ENCODE measurements at regions not wholly inside any gene's neighbourhood (a gene's known extent, or its start where the extent isn't known, plus 50 kb on each side); places are given as distances from the start of the nearest gene placed in this dataset.
A peak's percentile ranks its signal among the peaks of the same experiment; 100 is the strongest.
"Not testable (repeated sequence)": the region's sequence is repeated elsewhere in the genome, so short reads cannot be mapped to it uniquely, and the experiment has no call there.

DNA sequence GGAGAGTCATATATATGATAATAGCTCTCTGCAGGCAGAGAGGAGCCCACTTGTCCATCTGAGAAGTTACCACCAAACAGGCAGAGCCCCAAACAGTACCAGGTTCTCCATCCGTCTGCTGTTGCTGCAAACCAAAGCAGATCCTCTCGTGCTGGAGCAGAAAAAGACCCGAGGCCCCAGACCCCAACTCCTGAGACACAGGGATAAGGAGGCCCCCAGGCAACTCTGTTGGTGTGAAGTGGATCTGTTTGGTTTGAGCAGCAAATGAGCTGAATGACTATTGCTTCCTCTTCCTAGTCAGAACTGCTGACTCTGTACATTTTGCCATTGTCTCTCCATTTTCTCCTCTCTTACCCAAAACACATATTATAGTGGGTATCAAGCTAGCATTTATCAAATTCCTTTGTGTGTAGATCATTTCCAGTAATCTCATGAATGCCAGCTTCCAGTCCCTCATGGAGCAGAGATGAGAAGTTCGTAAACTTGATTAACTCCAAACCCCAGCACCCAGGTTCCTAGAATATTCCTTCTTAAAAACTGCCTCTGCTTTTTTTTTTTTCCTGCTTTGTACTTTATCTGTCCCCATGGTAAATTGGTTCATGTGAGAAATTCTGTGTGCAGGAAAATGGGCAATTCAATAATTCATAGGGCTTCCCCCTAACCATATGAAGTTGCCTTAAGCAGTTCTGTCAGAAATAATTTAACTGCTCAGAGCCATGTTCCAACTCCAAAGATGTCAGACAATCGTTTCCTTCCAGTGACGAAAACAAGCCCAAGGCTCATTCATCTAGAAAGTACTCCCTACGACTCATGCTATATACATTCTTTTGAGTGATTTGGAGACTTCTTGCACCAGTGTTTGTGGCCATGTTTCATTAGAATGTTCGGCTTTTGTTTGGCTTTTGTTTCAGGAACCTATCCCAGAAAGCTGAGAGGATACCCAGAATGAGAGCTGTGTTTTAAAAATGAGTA, 98.6 kb upstream of the ATXN3L start:
- no peak for DNase-seq
- Histone ChIP-seq H3K4me1 (no peaks in the 10 kb centered on the region), H3K36me3 (no peaks in the 10 kb centered on the region), H3K9me3 (no peaks in the 10 kb centered on the region), H3K27ac (no peak overlapping the region), H3K4me3 (replicated peaks in 1 of 3) (no peak overlapping the region), H3K27me3 (no peaks in the 10 kb centered on the region)
- TF ChIP-seq POLR2A (IDR thresholded peaks at IDR 0.05) = no peak
- intact Hi-C loops (cut with DNase I) = no loop called here
- 75 to 90% methylated on average over 6 to 7 of the region's 8 CpGs for WGBS, 2 donors

DNA sequence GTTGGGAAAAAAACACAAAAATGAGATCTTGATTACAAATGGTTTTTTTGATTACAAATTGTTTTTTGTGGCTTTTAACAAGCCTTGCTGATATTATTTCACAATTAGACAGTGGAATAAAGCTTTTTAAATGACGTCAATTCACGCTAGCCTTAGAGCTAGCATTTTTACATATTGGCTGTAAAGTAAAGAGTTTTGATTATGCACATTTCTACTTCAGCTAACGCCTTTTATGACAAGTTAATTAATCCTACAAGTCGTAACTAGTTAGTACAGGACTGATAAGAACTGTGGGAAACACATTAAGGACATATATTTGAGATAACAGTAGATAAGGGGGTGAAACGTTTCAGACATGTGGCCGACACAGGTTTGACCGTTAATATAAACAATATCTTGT, 95.7 kb upstream of the ATXN3L start:
- H3K27me3 ChIP-seq = no peaks in the 10 kb centered on the region
- no peaks in the 10 kb centered on the region for H3K36me3 ChIP-seq
- no peak overlapping the region for H3K27ac ChIP-seq
- intact Hi-C loops (cut with DNase I) = no loop called here
- TF ChIP-seq, protein P1, sequence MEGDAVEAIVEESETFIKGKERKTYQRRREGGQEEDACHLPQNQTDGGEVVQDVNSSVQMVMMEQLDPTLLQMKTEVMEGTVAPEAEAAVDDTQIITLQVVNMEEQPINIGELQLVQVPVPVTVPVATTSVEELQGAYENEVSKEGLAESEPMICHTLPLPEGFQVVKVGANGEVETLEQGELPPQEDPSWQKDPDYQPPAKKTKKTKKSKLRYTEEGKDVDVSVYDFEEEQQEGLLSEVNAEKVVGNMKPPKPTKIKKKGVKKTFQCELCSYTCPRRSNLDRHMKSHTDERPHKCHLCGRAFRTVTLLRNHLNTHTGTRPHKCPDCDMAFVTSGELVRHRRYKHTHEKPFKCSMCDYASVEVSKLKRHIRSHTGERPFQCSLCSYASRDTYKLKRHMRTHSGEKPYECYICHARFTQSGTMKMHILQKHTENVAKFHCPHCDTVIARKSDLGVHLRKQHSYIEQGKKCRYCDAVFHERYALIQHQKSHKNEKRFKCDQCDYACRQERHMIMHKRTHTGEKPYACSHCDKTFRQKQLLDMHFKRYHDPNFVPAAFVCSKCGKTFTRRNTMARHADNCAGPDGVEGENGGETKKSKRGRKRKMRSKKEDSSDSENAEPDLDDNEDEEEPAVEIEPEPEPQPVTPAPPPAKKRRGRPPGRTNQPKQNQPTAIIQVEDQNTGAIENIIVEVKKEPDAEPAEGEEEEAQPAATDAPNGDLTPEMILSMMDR (IDR thresholded peaks at IDR 0.05) = no peak
- TF ChIP-seq POLR2A (IDR thresholded peaks at IDR 0.05) = no peak
- no peaks in the 10 kb centered on the region for H3K4me1 ChIP-seq
- no peak for DNase-seq
- no peak overlapping the region for H3K4me3 ChIP-seq (replicated peaks in 1 of 3)
- H3K9me3 ChIP-seq = no peaks in the 10 kb centered on the region
- WGBS, 2 donors = 82 to 92% methylated on average over 7 of the region's 7 CpGs

DNA sequence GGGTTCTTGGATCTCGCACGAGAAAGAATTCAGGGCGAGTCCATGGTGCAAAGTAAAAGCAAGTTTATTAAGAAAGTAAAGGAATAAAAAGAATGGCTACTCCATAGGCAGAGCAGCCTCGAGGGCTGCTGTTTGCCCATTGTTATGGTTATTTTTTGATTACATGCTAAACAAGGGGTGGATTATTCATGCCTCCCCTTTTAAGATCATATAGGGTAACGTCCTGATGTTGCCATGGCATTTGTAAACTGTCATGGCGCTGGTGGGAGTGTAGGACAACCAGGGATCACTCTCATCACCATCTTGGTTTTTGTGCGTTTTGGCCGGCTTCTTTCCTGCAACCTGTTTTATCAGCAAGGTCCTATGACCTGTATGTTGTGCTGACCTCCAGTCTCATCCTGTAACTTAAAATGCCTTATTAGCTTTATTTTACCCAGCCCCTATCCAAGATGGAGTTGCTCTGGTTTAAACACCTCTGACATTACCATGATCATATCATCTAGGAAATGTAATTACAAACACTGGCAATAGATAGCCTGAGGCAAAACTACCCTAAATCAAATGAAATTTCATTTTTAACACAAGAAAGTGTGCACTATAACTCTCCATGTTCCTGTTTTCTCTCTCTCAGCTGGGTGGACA, 94.3 kb upstream of the ATXN3L start:
- Histone ChIP-seq H3K4me1 (no peaks in the 10 kb centered on the region), H3K36me3 (no peaks in the 10 kb centered on the region), H3K9me3 (no peaks in the 10 kb centered on the region), H3K4me3 (replicated peaks in 1 of 3) (no peak overlapping the region), H3K27ac (no peak overlapping the region), H3K27me3 (no peaks in the 10 kb centered on the region)
- no peak for DNase-seq
- intact Hi-C loops (cut with DNase I) = no loop called here
- 91 to 93% methylated on average over 8 of the region's 8 CpGs for WGBS, 2 donors
- TF ChIP-seq, protein P1 (IDR thresholded peaks at IDR 0.05) = no peak
- TF ChIP-seq POLR2A (IDR thresholded peaks at IDR 0.05) = no peak

DNA sequence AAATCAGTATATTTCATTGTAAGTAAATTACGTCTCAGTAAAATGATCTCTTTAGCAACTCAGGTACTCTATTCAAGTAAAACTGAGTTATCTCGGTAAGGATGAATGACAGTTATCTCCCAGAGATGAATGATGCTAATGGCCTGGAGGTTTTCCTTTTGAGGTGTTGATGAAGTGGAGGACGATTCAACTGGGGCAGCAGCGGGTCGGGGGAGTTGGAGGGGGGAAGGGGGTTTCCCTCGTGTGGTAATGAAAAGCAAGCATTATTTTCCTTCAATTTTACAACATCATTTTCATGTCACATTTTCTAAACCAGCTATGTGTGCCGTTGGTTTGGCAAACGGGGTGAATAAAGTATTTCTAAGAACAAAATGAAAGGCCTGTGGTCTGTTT, 92.4 kb upstream of the ATXN3L start:
- no peak for DNase-seq
- intact Hi-C loops (cut with DNase I) = no loop called here
- no peaks in the 10 kb centered on the region for H3K27me3 ChIP-seq
- TF ChIP-seq POLR2A (IDR thresholded peaks at IDR 0.05) = no peak
- TF ChIP-seq, protein P1 (IDR thresholded peaks at IDR 0.05) = no peak
- no peak overlapping the region for H3K27ac ChIP-seq
- H3K9me3 ChIP-seq = no peaks in the 10 kb centered on the region
- no peaks in the 10 kb centered on the region for H3K36me3 ChIP-seq
- no peak overlapping the region for H3K4me3 ChIP-seq (replicated peaks in 1 of 3)
- no peaks in the 10 kb centered on the region for H3K4me1 ChIP-seq
- 50 to 65% methylated on average over 8 of the region's 8 CpGs for WGBS, 2 donors

DNA sequence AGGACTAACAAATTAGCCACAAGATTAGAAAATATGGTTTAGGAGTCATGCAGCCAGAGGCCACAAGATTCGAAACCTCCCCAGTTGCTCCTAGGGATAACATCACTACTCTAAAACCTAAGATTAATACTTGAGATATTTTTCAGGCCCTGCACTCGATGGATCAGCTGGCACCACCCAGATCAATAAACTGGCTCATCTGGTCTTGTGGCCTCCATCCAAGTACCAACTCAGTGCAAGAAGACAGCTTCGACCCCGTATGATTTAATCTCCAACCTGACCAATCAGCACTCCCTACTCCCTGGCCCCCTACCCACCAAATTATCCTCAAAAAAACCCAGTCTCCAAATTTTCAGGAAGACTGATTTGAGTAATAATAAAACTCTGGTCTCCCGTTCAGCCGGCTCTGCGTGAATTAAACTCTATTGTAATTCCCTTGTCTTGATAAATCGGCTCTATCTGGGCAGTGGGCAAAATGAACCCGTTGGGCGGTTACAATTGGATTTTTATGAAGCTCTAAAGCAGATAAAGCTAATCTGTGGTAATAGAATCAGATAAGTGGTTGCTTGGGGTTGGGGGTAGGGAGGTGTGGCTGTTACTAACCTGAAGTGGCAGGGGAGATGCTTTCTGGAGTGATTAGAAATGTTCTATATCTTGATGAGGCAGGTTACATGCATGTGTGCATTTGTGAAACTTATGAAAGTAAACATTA, 91.8 kb upstream of the ATXN3L start:
- no peaks in the 10 kb centered on the region for H3K9me3 ChIP-seq
- no peak for DNase-seq
- no peaks in the 10 kb centered on the region for H3K27me3 ChIP-seq
- intact Hi-C loops (cut with DNase I) = no loop called here
- H3K4me3 ChIP-seq (replicated peaks in 1 of 3) = no peak overlapping the region
- no peaks in the 10 kb centered on the region for H3K4me1 ChIP-seq
- WGBS, 2 donors = 66 to 67% methylated on average over 8 to 9 of the region's 10 CpGs
- no peak overlapping the region for H3K27ac ChIP-seq
- H3K36me3 ChIP-seq = no peaks in the 10 kb centered on the region
- no peak for TF ChIP-seq POLR2A (IDR thresholded peaks at IDR 0.05)
- TF ChIP-seq, protein P1 (IDR thresholded peaks at IDR 0.05) = no peak

DNA sequence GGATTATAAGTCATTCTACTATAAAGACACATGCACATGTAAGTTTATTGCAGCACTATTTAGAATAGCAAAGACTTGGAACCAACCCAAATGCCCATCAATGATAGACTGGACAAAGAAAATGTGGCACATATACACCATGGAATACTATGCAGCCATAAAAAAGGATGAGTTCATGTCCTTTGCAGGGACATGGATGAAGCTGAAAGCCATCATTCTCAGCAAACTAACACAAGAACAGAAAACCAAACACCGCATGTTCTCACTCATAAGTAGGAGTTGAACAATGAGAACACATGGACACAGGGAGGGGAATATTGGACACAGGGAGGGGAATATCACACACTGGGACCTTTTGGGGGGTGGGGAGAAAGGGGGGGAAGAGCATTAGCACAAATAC, 88.7 kb upstream of the ATXN3L start:
- H3K9me3 ChIP-seq; H3K27me3 ChIP-seq; H3K36me3 ChIP-seq; DNase-seq; intact Hi-C loops (cut with DNase I); H3K27ac ChIP-seq; H3K4me3 ChIP-seq (replicated peaks in 1 of 3); H3K4me1 ChIP-seq: not testable (repeated sequence)
- 100% methylated on average over 1 of the region's 1 CpG for WGBS, 2 donors

DNA sequence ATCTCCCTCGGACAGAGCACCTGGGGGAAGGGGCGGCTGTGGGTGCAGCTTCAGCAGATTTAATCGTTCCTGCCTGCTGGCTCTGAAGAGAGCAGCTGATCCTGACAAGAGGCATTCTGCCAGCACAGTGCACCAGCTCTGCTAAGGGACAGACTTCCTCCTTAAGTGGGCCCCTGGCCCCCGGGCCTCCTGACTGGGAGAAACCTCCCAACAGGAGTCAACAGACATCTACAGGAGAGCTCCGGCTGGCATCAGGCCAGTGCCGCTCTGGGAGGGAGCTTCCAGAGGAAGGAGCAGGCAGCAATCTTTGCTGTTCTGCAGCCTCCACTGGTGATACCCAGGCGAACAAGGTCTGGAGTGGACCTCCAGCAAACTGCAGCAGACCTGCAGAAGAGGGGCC, 84.9 kb upstream of the ATXN3L start:
- intact Hi-C loops (cut with DNase I); H3K27ac ChIP-seq; H3K36me3 ChIP-seq; H3K9me3 ChIP-seq; H3K4me1 ChIP-seq; H3K27me3 ChIP-seq; H3K4me3 ChIP-seq (replicated peaks in 1 of 3): not testable (repeated sequence)
- 75% methylated on average over 1 of the region's 7 CpGs; no CpG with 5 or more reads in 1 of the 2 donors for WGBS, 2 donors
- DNase-seq = peak in 1 of 2 donors; percentile 1
